SK-N-SH (cell line): ENCODE measurements at regions not wholly inside any gene's neighbourhood (a gene's known extent, or its start where the extent isn't known, plus 50 kb on each side); places are given as distances from the start of the nearest gene placed in this dataset.

Experiments used
- CTCF ChIA-PET: fragments of 300-600, 350-600 bp; formaldehyde crosslinking; extraction: SDS; loops from one replicate; lab custom pipeline; 2021; lab: Yijun Ruan, JAX
- POLR2A ChIA-PET: fragments of 350-600 bp; sonication (Branson Sonifier 250); formaldehyde crosslinking; extraction: SDS; loops from one replicate; lab custom pipeline; 2020; ENCODE audit warnings: antibody characterized with exemption, inconsistent platforms; lab: Yijun Ruan, JAX
- DNase-seq: peaks from one replicate; pipeline ENCODE4 v3.0.0; 2012
- H2AFZ ChIP-seq: fragments of 200-600 bp; sonication (generic); 2 replicates; pipeline ENCODE4 v1.8.1; 2016; ENCODE audit warnings: antibody characterized with exemption, mild to moderate bottlenecking, low read depth
- H3F3A ChIP-seq: fragments of 200-600 bp; sonication (generic); replicated peaks from 2 replicates; pipeline ENCODE3; 2016; ENCODE audit warnings: antibody characterized with exemption, mild to moderate bottlenecking; ENCODE audit not compliant: insufficient read depth
- H3K27ac ChIP-seq, 2 experiments: fragments of 200-500 bp in 1 of 2; fragments of 200-600 bp in 1 of 2; sonication (Bioruptor generic) in 1 of 2; sonication (generic), shearing (Covaris generic) in 1 of 2; 2 replicates each; pipeline versions ENCODE4 v1.5.1 to v1.6.1; 2014 to 2016; ENCODE audit warnings: low read depth in 2 of 2, inconsistent platforms in 1 of 2, low read length in 1 of 2, mild to moderate bottlenecking in 1 of 2, mixed read lengths in 1 of 2
- H3K27me3 ChIP-seq: fragments of 200-600 bp; sonication (generic), shearing (Covaris generic); 2 replicates; pipeline ENCODE4 v1.6.1; 2016; ENCODE audit warnings: mixed run types; ENCODE audit not compliant: insufficient read depth
- H3K36me3 ChIP-seq, 2 experiments: fragments of 200-500 bp in 1 of 2; fragments of 200-600 bp in 1 of 2; sonication (Bioruptor generic) in 1 of 2; sonication (generic) in 1 of 2; replicated peaks in 1 of 2; 2 replicates each; pipeline versions ENCODE3 to v1.5.1; 2014 to 2016; ENCODE audit warnings: low read length in 1 of 2, mild to moderate bottlenecking in 1 of 2; ENCODE audit not compliant: insufficient read depth in 2 of 2, control insufficient read depth in 1 of 2
- H3K4me1 ChIP-seq, 2 experiments: fragments of 200-500 bp in 1 of 2; fragments of 200-600 bp in 1 of 2; sonication (Bioruptor generic) in 1 of 2; sonication (generic), shearing (Covaris generic) in 1 of 2; 2 replicates each; pipeline versions ENCODE4 v1.5.1 to v1.6.1; 2014 to 2016; ENCODE audit warnings: low read depth in 1 of 2, low read length in 1 of 2, mixed run types in 1 of 2; ENCODE audit not compliant: insufficient read depth in 2 of 2, control insufficient read depth in 1 of 2
- H3K4me2 ChIP-seq: fragments of 200-600 bp; sonication (generic), shearing (Covaris generic); 2 replicates; pipeline ENCODE4 v1.6.1; 2017; ENCODE audit warnings: mixed run types
- H3K4me3 ChIP-seq, 2 experiments: fragments of 200-500 bp in 1 of 2; fragments of 200-600 bp in 1 of 2; sonication (Bioruptor generic) in 1 of 2; sonication (generic), shearing (Covaris generic) in 1 of 2; 2 replicates each; pipeline versions ENCODE4 v1.5.1 to v1.8.1; 2014 to 2016; ENCODE audit warnings: low read depth in 2 of 2, inconsistent platforms in 1 of 2, low read length in 1 of 2, mild to moderate bottlenecking in 1 of 2, mixed read lengths in 1 of 2, moderate library complexity in 1 of 2
- H3K79me2 ChIP-seq: fragments of 200-600 bp; sonication (generic); 2 replicates; pipeline ENCODE4 v1.8.1; 2017; ENCODE audit warnings: mild to moderate bottlenecking; ENCODE audit not compliant: insufficient read depth
- H3K9ac ChIP-seq: fragments of 200-600 bp; sonication (generic); 2 replicates; pipeline ENCODE4 v1.6.1; 2017; ENCODE audit warnings: mixed run types
- H3K9me2 ChIP-seq: fragments of 200-600 bp; sonication (generic); 2 replicates; pipeline ENCODE4 v1.6.1; 2017; ENCODE audit warnings: mixed run types
- H3K9me3 ChIP-seq: fragments of 200-600 bp; sonication (generic); 2 replicates; pipeline ENCODE4 v1.6.1; 2017; ENCODE audit warnings: mixed run types, mild to moderate bottlenecking, moderate library complexity
- H4K20me1 ChIP-seq: fragments of 200-600 bp; sonication (generic); 2 replicates; pipeline ENCODE4 v1.6.1; 2017; ENCODE audit warnings: mild to moderate bottlenecking, mixed run types; ENCODE audit not compliant: insufficient read depth
- CHD2 ChIP-seq: fragments of 150-350 bp; IDR thresholded peaks from 2 replicates; pipeline ENCODE4 v1.6.1; 2018; ENCODE audit warnings: low read length; ENCODE audit not compliant: partially characterized antibody
- ELF1 ChIP-seq: IDR thresholded peaks from 2 replicates; pipeline ENCODE4 v1.4.0; 2012
- FOSL2 ChIP-seq: IDR thresholded peaks from 2 replicates; pipeline ENCODE4 v1.4.0; 2012; ENCODE audit warnings: low read depth, mild to moderate bottlenecking, moderate library complexity, borderline replicate concordance
- JUND ChIP-seq: IDR thresholded peaks from 2 replicates; pipeline ENCODE4 v1.4.0; 2012
- MEF2A ChIP-seq: IDR thresholded peaks from 2 replicates; pipeline ENCODE4 v1.4.0; 2012; ENCODE audit warnings: low read depth, borderline replicate concordance
- MXI1 ChIP-seq: IDR thresholded peaks from 2 replicates; pipeline ENCODE4 v1.6.1; 2012; ENCODE audit warnings: mild to moderate bottlenecking, low read depth, low read length, improper control_type of control experiment
- NFIC ChIP-seq: IDR thresholded peaks from 2 replicates; pipeline ENCODE4 v1.4.0; 2012; ENCODE audit warnings: borderline replicate concordance
- NRF1 ChIP-seq: IDR thresholded peaks from 2 replicates; pipeline ENCODE4 v1.6.1; 2012; ENCODE audit warnings: low read depth, mild to moderate bottlenecking, low read length
- POLR2AphosphoS5 ChIP-seq: IDR thresholded peaks from 2 replicates; pipeline ENCODE4 v1.6.1; 2012; ENCODE audit warnings: low read depth, low read length
- RAD21 ChIP-seq: IDR thresholded peaks from 2 replicates; pipeline ENCODE4 v1.6.1; 2012; ENCODE audit warnings: mild to moderate bottlenecking, low read length
- RXRA ChIP-seq: IDR thresholded peaks from 2 replicates; pipeline ENCODE4 v1.4.0; 2012; ENCODE audit warnings: low read depth, mild to moderate bottlenecking, borderline replicate concordance
- SIN3A ChIP-seq: IDR thresholded peaks from 2 replicates; pipeline ENCODE4 v1.6.1; 2012; ENCODE audit warnings: low read depth, mild to moderate bottlenecking, low read length, moderate library complexity, borderline replicate concordance
- TCF12 ChIP-seq: IDR thresholded peaks from 2 replicates; pipeline ENCODE4 v1.4.0; 2012
- YY1 ChIP-seq: IDR thresholded peaks from 2 replicates; pipeline ENCODE4 v1.4.0; 2012; ENCODE audit warnings: low read depth, mild to moderate bottlenecking
- WGBS: methylation state at CpG from one replicate; pipeline ENCODE4 v1.1.6; 2017; ENCODE audit warnings: low lambda C conversion rate; 5-methylcytosine and 5-hydroxymethylcytosine counted together
- TF ChIP-seq, protein P1 (sequence below): IDR thresholded peaks from 2 replicates; pipeline ENCODE4; 2012

DNA sequence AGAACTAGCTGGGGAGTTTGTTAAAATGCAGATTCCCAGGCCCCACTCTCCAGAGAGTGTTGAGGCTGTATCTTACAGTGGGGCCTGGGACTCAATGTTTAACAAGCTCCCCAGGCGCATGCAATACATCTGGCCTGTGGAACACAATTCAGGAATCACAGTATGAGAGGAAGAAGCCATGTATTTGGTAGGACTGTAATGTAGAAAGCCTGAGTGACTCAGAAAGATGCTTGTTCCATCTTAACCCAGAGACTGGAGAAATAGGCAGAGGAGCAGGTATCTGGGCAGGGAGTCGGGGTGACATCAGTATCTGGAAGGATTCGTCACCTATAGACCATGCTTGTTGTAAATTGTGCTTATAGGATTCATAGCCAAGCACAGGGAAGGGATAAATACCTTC lies 90.5 kb downstream of the UNC5CL start:
- no peak for TF ChIP-seq POLR2AphosphoS5
- TF ChIP-seq, protein P1, sequence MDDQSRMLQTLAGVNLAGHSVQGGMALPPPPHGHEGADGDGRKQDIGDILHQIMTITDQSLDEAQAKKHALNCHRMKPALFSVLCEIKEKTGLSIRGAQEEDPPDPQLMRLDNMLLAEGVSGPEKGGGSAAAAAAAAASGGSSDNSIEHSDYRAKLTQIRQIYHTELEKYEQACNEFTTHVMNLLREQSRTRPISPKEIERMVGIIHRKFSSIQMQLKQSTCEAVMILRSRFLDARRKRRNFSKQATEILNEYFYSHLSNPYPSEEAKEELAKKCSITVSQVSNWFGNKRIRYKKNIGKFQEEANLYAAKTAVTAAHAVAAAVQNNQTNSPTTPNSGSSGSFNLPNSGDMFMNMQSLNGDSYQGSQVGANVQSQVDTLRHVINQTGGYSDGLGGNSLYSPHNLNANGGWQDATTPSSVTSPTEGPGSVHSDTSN: no peak
- CTCF ChIA-PET: no interaction called here

DNA sequence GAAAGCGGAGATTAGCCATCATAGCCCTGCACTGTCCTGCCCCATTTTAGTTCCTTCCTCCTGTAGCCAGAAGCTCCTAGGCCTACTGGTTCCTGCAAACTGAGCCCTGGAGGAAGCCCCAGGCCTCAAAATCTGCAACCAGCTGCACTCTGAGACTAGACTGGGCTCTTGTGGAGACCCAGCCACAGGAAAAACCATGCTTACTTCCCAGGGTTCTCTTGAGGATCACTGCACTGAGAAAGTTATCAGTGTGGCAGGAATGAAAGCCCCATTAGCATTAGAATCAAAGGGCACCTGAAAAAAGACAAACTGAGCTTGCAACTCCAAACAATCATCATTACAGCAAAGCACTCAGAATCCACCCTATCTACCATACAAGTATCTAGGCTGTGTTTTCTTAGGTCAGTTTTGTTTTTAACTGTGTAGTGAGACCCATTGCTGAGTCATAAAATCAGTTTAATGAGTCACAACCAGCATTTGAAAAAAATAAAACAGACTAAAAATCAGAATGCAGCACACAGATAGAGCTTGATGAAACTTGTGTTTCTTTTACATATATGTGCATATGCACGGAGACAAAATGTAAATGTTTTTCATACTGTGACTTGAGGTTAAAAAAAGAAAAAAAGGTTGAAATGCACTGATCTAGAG lies 91.0 kb downstream of the UNC5CL start:
- Histone ChIP-seq H3K27me3 (no peaks in the 10 kb centered on the region), H3K4me3 (no peak overlapping the region), H2AFZ (peak overlapping the region; percentile 84), H3K9me3 (no peaks in the 10 kb centered on the region), H3K79me2 (no peaks in the 10 kb centered on the region), H3K9me2 (no peaks in the 10 kb centered on the region), H3K4me1 (peaks cover 2 to 33% of the 10 kb centered on the region in 2 experiments), H4K20me1 (no peaks in the 10 kb centered on the region), H3K27ac (peak overlapping the region in 1 of 2 experiments; percentile 70; a peak in 2 of 4 replicates), H3K9ac (peak overlapping the region; percentile 45; the same call in 1 of the 2 replicates), H3K4me2 (peak overlapping the region; percentile 59), H3K36me3 (no peaks in the 10 kb centered on the region), H3F3A (peaks cover 28% of the 10 kb centered on the region)
- POLR2A ChIA-PET: interaction anchor here (0.6 kb wide), 1 partner anchor 50 kb away, joined by 3 read pairs; no protein-coding TSS in a partner anchor
- DNase-seq: no peak
- WGBS: 56% methylated on average over 2 of the region's 2 CpGs
- CTCF ChIA-PET: no interaction called here
- TF ChIP-seq JUND: peak; percentile 81
- peak; percentile 44 for TF ChIP-seq TCF12
- TF ChIP-seq SIN3A: no peak
- peak; percentile 97 for TF ChIP-seq FOSL2

More for the DNA sequence above, 90.5 kb downstream of the UNC5CL start:
- Histone ChIP-seq H4K20me1 (no peaks in the 10 kb centered on the region), H3K36me3 (no peaks in the 10 kb centered on the region), H3K9me3 (no peaks in the 10 kb centered on the region), H3K9ac (no peak overlapping the region), H3K4me3 (no peak overlapping the region), H3F3A (peaks cover 28% of the 10 kb centered on the region), H3K4me1 (peaks cover 7 to 33% of the 10 kb centered on the region in 2 experiments), H3K27me3 (no peaks in the 10 kb centered on the region), H3K4me2 (peak overlapping the region; percentile 59), H3K27ac (peak overlapping the region in 1 of 2 experiments; percentile 70; a peak in 2 of 4 replicates), H3K9me2 (no peaks in the 10 kb centered on the region), H2AFZ (no peak overlapping the region), H3K79me2 (no peaks in the 10 kb centered on the region)
- no peak for DNase-seq
- WGBS: 88% methylated on average over 1 of the region's 3 CpGs
- POLR2A ChIA-PET: no interaction called here

DNA sequence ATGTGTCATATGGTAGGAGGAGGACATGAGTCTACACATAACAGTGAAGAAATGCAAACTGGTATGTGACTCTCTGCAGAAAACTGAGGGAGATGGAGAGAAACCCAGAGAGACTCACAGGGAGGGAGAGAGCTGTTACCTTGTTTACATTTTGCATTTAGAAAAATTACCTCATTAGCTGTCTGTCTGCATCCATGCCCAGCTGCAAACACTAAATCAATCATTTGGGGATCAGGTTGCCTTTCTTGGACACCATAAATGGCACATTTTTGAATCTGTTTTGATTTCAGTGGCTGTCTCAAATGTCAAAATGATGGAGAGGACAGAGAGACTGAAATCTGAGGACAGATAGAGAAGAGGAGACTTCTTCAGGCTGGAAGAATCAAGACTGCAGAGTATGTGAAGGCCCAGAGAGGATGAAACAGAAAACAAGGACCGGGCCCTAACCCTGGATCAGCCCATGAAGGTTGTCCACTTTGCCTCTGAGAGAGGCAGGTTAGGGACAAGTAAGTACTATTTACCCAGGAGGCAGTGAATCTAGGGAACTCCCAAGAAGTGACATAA lies 92.2 kb downstream of the UNC5CL start:
- Histone ChIP-seq H3K9ac (no peak overlapping the region), H3F3A (peaks cover 20% of the 10 kb centered on the region), H3K27me3 (no peaks in the 10 kb centered on the region), H3K27ac (no peak overlapping the region), H3K9me3 (no peaks in the 10 kb centered on the region), H3K4me1 (peaks cover 2 to 30% of the 10 kb centered on the region in 2 experiments), H3K36me3 (no peaks in the 10 kb centered on the region), H3K9me2 (no peaks in the 10 kb centered on the region), H2AFZ (no peak overlapping the region), H3K79me2 (no peaks in the 10 kb centered on the region), H3K4me3 (no peak overlapping the region), H3K4me2 (no peak overlapping the region), H4K20me1 (no peaks in the 10 kb centered on the region)
- DNase-seq: no peak
- POLR2A ChIA-PET: no interaction called here
- CTCF ChIA-PET: no interaction called here
- 81% methylated on average over 1 of the region's 1 CpG for WGBS
- TF ChIP-seq RAD21 (no peak), YY1 (no peak), NRF1 (no peak), NFIC (no peak), MXI1 (no peak), CHD2 (no peak), MEF2A (no peak), SIN3A (no peak), TCF12 (no peak), RXRA (no peak), ELF1 (no peak)
